KOPT-K1 (cell line): ENCODE measurements at regions not wholly inside any gene's neighbourhood (a gene's known extent, or its start where the extent isn't known, plus 50 kb on each side); places are given as distances from the start of the nearest gene placed in this dataset.

ENCODE experiments used
- H3K27ac ChIP-seq: fragments of 200-600 bp; sonication (generic); 2 replicates; pipeline ENCODE4 v1.5.1; 2016; ENCODE audit warnings: antibody characterized with exemption, mild to moderate bottlenecking, low read depth, low read length; ENCODE audit not compliant: poor library complexity, severe bottlenecking
- H3K36me3 ChIP-seq: fragments of 200-600 bp; sonication (generic); 2 replicates; pipeline ENCODE4 v1.5.1; 2017; ENCODE audit warnings: antibody characterized with exemption, mild to moderate bottlenecking, low read length, moderate library complexity; ENCODE audit not compliant: insufficient read depth
- H3K9me3 ChIP-seq: fragments of 200-600 bp; sonication (generic); 2 replicates; pipeline ENCODE4 v1.5.1; 2017; ENCODE audit warnings: antibody characterized with exemption, low read length, mild to moderate bottlenecking; ENCODE audit not compliant: insufficient read depth, poor library complexity, severe bottlenecking

DNA sequence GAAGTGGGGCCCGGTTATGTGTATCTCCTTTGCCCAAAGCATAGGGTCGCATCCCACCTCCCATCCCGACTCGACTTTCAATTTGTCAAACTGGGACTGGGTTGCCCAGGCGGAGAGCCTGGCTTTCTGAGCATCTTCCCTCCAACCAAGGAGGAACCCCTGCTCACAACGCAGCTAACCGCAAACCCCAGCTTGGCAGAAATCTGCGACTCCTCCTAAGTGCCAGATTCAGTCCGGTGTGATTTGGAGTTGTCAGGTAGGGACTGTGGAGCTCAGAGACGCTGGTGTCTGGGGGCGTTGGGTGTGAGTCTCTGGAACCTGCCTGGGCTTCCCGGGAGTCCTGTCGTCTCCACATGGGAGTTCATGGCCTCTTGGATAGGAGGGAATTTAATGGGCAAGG lies 1126.7 kb downstream of the AACS start:
- Histone ChIP-seq H3K9me3 (peaks cover 10% of the 10 kb centered on the region), H3K27ac (no peak overlapping the region), H3K36me3 (no peaks in the 10 kb centered on the region)

DNA sequence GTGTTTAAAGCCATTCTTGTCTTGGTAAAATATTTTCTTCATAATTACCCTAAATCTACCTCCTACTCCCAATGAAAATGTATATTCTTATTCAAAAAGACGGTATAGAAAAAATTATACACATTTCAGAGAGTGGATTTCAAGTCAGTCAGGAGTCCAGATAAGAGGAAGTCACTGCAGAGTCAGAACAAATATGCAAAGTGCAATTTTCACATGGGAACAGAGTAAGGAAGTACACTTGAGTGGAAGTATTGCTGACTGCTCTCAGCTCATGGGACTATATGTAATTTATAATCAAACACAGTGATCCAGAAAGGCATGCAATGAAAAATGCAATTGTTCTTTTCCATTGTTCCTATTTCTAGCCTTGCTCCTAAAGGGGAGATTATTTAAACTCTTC lies 1128.0 kb downstream of the AACS start:
- no peaks in the 10 kb centered on the region for H3K36me3 ChIP-seq
- peaks cover 10% of the 10 kb centered on the region for H3K9me3 ChIP-seq
- H3K27ac ChIP-seq, result no peak overlapping the region

DNA sequence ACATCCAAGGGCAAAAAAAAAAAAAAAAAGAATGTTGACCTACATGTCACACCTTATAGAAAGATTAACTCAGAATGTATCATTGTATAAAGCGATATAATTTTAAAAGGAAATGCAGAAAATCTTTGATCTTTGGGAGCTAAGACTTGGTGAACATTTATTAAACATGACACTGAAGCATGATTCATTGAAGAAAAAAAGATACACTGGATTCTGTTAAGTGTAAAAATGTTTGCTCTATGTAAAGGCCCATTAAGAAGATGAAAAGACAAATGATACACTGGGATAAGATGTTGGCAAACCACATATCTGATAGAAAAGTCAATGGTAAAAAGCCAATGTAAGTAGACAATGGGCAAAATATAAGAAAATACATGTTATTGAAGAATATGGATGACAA lies 1131.0 kb downstream of the AACS start:
- H3K9me3 ChIP-seq, result peaks cover 6% of the 10 kb centered on the region

DNA sequence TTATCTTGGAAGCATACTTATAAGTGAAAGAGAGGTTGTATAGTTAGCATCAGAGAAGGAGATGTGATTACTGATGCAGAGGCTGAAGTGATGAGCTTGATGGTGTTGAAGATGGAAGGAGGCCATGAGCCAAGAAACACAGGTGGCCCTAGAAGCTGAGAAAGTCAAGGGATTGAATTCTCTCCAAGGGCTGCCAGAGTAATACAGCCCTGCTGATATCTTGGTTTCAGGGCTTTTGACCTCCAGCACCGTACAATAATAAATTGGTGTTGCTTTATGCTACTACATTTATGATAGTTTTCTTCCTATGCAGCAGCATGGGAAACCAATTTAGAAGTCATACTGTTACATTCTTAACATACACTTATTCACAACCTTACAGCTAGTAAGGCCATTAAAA lies 1133.3 kb downstream of the AACS start:
- Histone ChIP-seq H3K9me3 (no peaks in the 10 kb centered on the region), H3K36me3 (no peaks in the 10 kb centered on the region), H3K27ac (no peak overlapping the region)

More for the DNA sequence above, 1131.0 kb downstream of the AACS start:
- Histone ChIP-seq H3K27ac (no peak overlapping the region), H3K36me3 (no peaks in the 10 kb centered on the region)

DNA sequence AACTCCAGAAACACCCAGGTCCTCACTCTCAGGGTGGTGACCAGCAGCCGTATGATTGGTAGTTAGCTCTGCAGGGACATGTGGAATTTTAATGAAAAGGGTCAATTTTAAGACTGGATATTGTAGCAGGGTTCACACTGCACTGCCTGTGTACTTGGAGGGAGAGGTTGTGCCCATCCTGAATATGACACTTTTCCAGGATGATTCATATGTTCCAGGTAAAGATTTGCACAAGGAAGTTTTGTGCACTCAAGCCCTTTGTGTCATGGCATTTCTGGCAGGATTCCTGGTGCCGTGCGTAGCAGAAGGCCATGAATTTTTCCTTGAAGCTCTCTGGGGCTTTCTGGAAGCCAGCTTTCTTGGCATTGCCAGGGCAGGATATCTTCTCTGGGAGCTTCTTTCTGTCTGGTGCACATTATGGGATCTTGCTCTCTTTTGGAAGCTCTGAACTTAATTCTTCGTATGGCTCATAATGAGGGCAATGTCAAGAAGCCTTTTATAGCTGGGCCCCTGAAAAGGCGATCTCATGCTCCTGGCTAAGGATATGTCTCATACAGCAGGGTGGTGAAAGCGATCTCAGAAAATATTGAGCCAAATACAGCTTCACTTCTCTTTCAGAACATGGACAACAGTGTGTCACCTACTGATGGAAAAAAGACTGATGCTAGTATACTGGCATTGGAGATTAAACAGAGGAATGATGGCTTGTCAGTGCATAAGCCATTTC lies 1133.9 kb downstream of the AACS start:
- Histone ChIP-seq H3K9me3 (no peaks in the 10 kb centered on the region), H3K27ac (no peak overlapping the region), H3K36me3 (no peaks in the 10 kb centered on the region)

DNA sequence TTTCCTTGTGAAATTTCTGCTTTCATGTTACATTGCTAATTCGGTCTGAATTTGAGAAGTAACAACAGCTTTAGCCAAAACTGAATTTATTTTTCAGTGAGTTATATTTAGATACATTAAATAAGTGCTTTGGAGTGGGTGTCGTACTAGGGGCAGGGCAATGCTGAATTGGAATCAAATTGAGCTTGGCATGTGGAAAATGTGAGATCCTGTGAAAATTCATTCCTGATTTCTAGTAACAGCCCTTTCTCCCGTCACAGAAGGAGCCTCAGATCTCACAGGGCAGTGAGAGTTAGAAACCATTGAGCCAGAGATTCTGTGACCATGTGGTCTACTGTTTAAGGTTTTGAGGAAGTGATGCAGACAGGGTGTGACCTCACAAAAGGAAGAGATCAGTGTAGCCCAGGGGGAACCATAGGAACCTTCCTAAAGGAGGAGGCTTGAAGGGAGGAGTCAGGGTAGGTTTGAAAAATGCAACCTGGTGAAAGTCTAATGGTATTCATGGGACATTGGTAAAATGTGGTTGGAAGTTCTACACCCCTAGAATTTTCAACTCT lies 1136.8 kb downstream of the AACS start:
- Histone ChIP-seq H3K36me3 (no peaks in the 10 kb centered on the region), H3K9me3 (no peaks in the 10 kb centered on the region), H3K27ac (no peak overlapping the region)

DNA sequence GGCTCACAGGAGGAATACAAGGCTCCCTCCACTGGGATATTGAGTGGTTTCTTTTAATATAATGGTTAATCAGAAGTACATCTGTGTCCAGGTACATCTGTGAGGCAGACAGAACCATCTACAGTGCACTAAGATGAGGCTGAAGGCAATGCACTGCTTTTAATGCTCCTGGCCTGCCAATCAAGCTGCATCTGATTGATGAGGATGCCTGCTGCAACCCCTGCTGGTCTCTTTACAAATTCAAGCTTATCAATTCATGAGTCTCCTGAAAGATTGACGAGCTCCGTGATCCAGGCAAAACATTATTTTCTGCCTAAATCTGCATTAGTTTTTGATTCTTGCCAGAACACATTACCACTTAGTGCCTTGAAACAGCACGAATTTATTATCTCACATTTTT lies 1139.1 kb downstream of the AACS start:
- no peak overlapping the region for H3K27ac ChIP-seq
- H3K9me3 ChIP-seq, result no peaks in the 10 kb centered on the region
- H3K36me3 ChIP-seq, result no peaks in the 10 kb centered on the region

DNA sequence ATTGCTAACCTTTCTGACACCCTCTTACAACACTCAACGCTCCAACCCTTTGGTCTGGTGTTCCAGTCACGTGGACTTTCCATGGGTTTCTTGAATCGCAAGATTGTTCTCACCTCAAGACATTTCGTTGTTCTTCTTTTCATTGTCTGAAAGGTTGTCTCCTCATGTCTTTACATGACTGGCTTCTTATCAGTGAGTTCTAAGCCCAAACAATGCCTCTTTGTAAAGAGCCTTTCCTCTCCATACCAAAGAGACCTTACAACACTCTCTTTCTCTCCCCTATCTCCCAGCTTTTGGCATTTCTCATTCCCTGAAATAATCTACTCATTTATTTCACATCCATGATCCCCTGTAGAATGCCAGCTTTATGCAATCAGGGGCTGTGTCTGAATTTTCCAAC lies 1144.8 kb downstream of the AACS start:
- H3K36me3 ChIP-seq, result no peaks in the 10 kb centered on the region

DNA sequence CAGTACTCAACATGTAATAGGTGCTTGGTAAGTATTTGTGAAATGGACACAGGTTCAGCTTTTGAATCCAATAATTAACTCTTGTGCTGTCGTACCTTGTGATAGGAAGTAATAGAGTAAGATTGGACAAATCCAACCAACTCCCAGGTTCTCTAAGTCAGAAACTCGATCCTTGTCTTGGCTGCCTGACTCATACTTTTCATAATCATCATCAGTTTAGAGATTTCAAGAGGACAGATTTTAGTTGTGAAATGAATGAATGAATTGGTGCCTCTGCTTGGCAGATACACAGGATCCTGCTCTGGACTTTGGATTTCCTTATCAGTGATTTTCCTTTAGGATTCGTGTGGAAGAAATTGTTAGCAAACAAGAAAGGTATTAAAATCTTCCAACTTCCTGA lies 1145.2 kb downstream of the AACS start:
- H3K9me3 ChIP-seq, result no peaks in the 10 kb centered on the region
- H3K36me3 ChIP-seq, result no peaks in the 10 kb centered on the region
- H3K27ac ChIP-seq, result no peak overlapping the region

More for the DNA sequence above, 1144.8 kb downstream of the AACS start:
- H3K9me3 ChIP-seq, result no peaks in the 10 kb centered on the region
- H3K27ac ChIP-seq, result no peak overlapping the region

DNA sequence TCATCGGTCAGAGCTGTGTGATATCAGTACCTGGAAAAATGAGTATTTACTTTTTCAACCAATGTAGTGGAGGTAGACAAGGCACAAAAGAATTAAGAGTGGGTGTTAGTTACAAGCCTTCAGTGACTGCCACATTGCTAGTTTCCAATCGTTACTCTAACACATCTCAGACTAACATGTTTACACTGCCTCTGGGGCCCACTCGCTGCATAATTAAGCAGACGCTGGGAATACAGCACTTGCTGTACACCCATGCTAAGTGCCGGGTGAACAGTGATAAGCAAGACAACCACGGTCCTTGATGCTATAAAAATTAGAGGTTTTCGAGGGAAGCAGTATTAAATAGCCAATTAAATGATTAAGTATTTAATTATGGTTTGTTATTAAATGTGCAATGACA lies 1147.6 kb downstream of the AACS start:
- Histone ChIP-seq H3K9me3 (no peaks in the 10 kb centered on the region), H3K36me3 (no peaks in the 10 kb centered on the region), H3K27ac (no peak overlapping the region)

DNA sequence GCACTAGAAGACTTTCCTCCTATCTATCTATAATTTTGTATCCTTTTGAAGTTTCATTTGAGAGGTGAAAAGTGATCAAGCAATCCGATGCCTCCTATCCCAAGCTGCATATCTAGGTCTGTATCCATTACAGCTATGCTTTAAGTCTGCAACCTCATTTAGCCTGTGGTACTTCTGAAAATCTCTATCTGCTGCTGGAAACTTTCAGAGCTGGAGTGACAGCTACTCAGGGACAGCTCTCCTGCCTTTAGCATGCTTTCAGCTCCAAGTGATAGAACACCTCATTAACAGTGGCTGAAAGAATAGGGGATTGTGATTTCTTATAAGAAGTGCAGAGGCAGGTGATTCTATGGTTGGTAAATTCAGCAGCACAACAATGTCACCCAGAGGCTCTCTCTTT lies 1153.5 kb downstream of the AACS start:
- Histone ChIP-seq H3K9me3 (no peaks in the 10 kb centered on the region), H3K27ac (no peak overlapping the region), H3K36me3 (no peaks in the 10 kb centered on the region)

DNA sequence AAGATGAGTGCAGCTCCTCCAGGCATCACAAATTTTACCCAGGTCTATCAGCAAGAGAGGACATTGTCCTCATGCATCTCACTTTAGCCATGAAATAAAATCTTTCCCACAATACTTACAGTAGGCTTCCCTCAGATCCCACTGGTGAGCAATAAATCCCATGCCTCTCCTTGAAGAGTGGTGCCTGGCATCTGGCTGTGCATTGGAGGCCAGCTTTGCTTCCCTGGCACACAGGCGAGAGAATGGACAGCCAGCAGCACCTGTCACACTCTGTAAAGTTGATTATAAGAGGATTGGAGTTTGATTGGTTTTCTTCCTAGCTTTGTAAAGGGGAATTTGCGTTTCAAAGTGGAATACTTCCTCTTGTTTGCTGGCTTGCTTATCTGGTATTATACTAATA lies 1153.9 kb downstream of the AACS start:
- no peaks in the 10 kb centered on the region for H3K36me3 ChIP-seq
- no peaks in the 10 kb centered on the region for H3K9me3 ChIP-seq
- no peak overlapping the region for H3K27ac ChIP-seq

DNA sequence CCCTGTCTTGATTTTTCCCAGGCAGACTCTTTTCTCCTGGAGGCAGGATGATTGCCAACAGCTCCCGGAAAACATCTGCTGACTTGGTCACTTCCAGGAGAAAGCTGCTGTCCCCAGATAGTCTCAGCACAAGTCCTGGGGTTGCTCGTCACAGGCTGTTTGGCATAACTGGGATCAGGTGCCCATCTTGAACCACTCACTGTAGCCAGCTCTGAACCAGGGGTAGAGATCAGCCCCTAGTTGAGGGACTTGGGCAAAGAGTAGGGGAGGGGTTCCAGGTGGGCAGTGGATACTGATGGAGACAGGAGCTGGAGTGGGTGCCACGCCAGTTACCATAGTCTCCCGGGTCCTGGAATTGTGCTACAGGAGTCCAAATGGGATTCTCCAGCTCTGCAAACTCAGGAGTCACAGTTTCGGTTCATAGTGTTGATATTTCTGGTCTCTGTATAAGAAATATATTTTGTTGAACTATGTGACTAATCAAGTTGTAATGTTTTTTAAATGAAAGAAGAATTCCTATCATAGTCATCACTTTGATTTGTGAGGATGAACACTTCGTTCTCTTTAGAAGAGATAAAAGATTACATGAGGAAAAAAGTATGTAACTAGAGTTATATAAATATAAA lies 1154.5 kb downstream of the AACS start:
- Histone ChIP-seq H3K27ac (no peak overlapping the region), H3K36me3 (no peaks in the 10 kb centered on the region)

DNA sequence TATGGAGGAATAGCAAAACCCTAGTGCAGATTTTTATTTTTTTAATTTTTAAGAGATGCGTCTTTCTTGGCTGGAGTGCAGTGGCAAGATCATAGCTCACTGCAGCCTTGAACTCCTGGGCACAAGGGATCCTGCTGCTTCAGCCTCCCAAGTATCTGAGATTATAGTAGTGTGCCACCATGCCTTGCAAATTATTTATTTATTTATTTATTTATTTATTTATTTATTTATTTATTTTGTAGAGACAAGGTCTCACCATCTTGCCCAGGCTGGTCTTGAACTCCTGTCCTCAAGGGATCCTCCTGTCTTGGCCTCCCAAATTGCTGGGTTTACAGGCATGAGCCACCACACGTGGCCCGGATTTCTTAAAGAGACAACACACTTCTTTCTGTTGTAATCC lies 1158.8 kb downstream of the AACS start:
- H3K36me3 ChIP-seq, result no peaks in the 10 kb centered on the region
- H3K9me3 ChIP-seq, result no peaks in the 10 kb centered on the region
- no peak overlapping the region for H3K27ac ChIP-seq

More for the DNA sequence above, 1154.5 kb downstream of the AACS start:
- no peaks in the 10 kb centered on the region for H3K9me3 ChIP-seq

DNA sequence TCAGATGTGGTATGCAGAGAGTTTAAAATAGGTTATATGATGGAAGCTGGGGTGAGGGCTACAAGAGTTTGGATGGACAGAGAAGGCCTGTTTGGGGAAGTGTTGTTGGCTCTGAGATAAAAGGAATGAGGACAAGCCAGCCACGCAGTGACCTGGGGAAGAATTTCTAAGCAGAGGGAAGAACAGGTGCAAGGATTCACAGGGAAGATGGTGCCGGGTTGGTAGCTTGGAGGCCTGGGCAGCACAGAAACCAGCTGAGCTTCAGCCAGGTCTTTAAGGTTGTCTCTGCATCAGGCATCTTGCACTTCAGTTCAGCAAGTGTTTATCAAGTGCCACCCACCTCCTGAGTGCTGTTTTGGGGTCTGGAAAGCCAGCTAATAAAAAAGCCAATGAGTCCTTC lies 1163.7 kb downstream of the AACS start:
- Histone ChIP-seq H3K36me3 (no peaks in the 10 kb centered on the region), H3K9me3 (no peaks in the 10 kb centered on the region), H3K27ac (no peak overlapping the region)

DNA sequence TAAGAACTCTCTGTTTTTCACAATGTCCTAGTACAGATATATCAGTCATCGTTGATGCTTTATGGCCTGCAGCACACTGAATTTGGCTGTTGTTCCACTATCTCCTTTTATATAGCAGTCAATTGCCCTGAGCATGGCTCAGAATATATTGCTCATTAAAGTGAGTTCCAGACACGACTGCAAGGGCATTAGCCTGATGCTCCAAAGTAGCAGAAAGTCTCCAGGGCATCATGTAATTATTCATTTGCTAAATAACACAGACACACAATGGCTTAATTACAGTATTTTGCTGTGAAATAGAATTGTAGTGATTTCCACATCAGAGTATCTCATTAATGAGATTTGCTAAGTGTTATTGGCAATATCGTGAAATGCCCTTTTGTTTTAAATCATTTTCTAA lies 1167.5 kb downstream of the AACS start:
- H3K36me3 ChIP-seq, result no peaks in the 10 kb centered on the region
- H3K9me3 ChIP-seq, result no peaks in the 10 kb centered on the region
- no peak overlapping the region for H3K27ac ChIP-seq
